ENCODE measurements at regions not wholly inside any gene's neighbourhood (a gene's known extent, or its start where the extent isn't known, plus 50 kb on each side); places are given as distances from the start of the nearest gene placed in this dataset.

DNA sequence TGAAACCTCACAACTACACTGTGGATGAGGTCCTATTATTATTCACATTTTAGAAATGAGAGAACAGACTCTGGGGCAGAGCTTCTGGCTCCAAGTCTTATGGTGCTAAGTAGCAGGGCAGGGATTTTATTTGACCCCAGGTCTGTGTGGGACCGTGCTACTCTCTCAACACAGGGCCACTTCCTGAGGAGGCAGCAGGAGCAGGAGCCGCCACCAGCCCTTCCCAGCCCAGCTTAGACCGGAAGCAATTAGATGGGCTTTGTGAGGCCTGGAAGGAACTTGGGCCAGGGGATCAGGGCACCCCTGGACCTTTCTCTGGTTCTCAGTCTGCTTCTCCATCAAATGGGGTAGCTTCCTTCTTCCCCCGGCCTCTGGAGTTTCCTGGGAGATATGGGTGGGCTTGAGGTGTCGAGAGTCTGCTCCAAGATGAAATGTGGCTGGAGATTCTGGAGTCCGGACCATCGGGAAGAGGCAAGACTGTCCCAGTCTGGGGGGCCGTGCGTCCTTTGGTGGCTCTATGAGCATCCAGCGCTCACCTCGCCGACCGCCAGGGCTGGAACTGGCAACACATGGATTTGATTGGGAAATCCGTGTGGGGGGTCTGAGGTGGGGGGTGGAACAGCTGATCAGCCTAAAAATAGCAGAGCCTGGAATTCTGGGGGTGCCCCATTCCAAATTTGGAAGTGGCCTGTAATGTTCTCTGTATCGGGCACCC lies 136.8 kb downstream of the FOXD2 start:
- peaks cover 8% of the 10 kb centered on the region for H3K4me1 ChIP-seq (replicated peaks; ENCODE audit: insufficient read depth)
- H3K4me2 ChIP-seq = no peak overlapping the region
- no peaks in the 10 kb centered on the region for H3K36me3 ChIP-seq (ENCODE audit: low read depth)
- ChIA-PET CTCF (no interaction called here), POLR2A (ENCODE audit: unreplicated experiment) (no interaction called here)
- no peak overlapping the region for H3K4me3 ChIP-seq
- no peaks in the 10 kb centered on the region for H3K9me3 ChIP-seq (ENCODE audit: insufficient read depth, low read depth)
- no peak overlapping the region for H3K27ac ChIP-seq
- H3K9me2 ChIP-seq (ENCODE audit: insufficient read depth) = no peaks in the 10 kb centered on the region
- intact Hi-C loops (cut with micrococcal nuclease; ENCODE audit: unreplicated experiment) = no loop called here
- no TSS peak for BruUV-seq (replicated peaks)
- no peaks in the 10 kb centered on the region for H3K27me3 ChIP-seq (ENCODE audit: insufficient read depth, low read depth)
- no peak for DNase-seq
- no peak overlapping the region for H2AFZ ChIP-seq
- TF ChIP-seq EZH2 (IDR thresholded peaks at IDR 0.05; ENCODE audit: low read depth) = no peak
- TF ChIP-seq, protein P1, sequence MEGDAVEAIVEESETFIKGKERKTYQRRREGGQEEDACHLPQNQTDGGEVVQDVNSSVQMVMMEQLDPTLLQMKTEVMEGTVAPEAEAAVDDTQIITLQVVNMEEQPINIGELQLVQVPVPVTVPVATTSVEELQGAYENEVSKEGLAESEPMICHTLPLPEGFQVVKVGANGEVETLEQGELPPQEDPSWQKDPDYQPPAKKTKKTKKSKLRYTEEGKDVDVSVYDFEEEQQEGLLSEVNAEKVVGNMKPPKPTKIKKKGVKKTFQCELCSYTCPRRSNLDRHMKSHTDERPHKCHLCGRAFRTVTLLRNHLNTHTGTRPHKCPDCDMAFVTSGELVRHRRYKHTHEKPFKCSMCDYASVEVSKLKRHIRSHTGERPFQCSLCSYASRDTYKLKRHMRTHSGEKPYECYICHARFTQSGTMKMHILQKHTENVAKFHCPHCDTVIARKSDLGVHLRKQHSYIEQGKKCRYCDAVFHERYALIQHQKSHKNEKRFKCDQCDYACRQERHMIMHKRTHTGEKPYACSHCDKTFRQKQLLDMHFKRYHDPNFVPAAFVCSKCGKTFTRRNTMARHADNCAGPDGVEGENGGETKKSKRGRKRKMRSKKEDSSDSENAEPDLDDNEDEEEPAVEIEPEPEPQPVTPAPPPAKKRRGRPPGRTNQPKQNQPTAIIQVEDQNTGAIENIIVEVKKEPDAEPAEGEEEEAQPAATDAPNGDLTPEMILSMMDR (conservative IDR thresholded peaks at IDR 0.05) = no peak
- H3F3A ChIP-seq (ENCODE audit: insufficient read depth, low read depth) = peaks cover 4% of the 10 kb centered on the region; the same call in 1 of the 2 replicates
- H3K79me2 ChIP-seq (ENCODE audit: low read depth) = no peaks in the 10 kb centered on the region
- H4K20me1 ChIP-seq (ENCODE audit: insufficient read depth) = no peaks in the 10 kb centered on the region

DNA sequence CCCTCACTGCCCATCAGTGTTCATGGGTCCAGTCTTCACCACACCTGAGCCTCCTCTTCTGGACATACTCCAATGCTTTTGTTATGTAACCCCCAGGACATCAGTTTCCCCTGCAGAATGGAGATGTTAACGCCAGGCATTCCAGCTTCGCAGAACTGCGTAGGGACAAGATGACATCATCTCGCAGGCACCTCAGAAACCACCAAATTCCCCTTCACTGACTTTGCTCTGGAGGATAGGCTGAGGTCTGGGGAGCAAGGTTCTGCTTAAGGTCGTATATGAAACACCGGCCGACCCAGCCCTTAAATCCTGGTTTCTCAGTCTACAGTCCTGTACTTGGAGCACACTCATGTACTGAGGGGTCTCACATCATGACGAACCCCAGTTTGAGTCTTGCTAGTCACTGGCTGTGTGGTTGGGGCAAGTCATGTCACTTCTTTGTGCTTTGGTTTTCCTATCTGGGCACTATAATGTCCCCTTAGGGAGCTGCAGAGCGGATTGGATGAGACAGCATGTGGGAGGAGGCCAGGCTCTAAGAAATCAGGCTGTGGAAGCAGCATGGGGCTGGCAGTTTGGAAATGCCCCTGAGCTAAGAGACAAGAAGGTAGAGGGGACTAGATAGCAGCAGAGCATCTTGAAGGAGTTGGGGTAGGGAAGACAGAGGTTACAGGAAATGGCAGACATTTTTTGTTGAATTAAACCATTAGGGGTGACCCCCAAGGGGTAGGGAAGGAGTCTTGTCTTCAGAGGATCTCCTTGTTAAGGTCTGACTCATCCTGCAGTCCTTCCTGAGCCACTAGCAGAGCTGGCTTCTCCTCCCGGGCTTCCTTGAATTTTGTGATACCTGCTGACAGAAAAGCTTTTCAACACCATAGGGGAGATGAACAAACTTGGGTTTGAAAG lies 138.3 kb downstream of the FOXD2 start:
- H3K79me2 ChIP-seq (ENCODE audit: low read depth) = no peaks in the 10 kb centered on the region
- H3K9me2 ChIP-seq (ENCODE audit: insufficient read depth) = no peaks in the 10 kb centered on the region
- ChIA-PET CTCF (no interaction called here), POLR2A (ENCODE audit: unreplicated experiment) (interaction anchor here (0.5 to 0.7 kb wide), 2 partner anchors 135 to 139 kb away, joined by 4 to 5 read pairs; no protein-coding TSS in a partner anchor)
- H4K20me1 ChIP-seq (ENCODE audit: insufficient read depth) = no peaks in the 10 kb centered on the region
- no peak overlapping the region for H3K27ac ChIP-seq
- no TSS peak for BruUV-seq (replicated peaks)
- H2AFZ ChIP-seq = no peak overlapping the region
- H3K27me3 ChIP-seq (ENCODE audit: insufficient read depth, low read depth) = no peaks in the 10 kb centered on the region
- H3K4me3 ChIP-seq = no peak overlapping the region
- intact Hi-C loops (cut with micrococcal nuclease; ENCODE audit: unreplicated experiment) = no loop called here
- H3K4me1 ChIP-seq (replicated peaks; ENCODE audit: insufficient read depth) = no peaks in the 10 kb centered on the region; the same call in 1 of the 2 replicates
- H3K9me3 ChIP-seq (ENCODE audit: insufficient read depth, low read depth) = no peaks in the 10 kb centered on the region
- DNase-seq = no peak
- no peak overlapping the region for H3K4me2 ChIP-seq
- no peak for TF ChIP-seq EZH2 (IDR thresholded peaks at IDR 0.05; ENCODE audit: low read depth)
- TF ChIP-seq, protein P1 (conservative IDR thresholded peaks at IDR 0.05) = no peak
- no peaks in the 10 kb centered on the region for H3F3A ChIP-seq (ENCODE audit: insufficient read depth, low read depth)
- no peaks in the 10 kb centered on the region for H3K36me3 ChIP-seq (ENCODE audit: low read depth)

DNA sequence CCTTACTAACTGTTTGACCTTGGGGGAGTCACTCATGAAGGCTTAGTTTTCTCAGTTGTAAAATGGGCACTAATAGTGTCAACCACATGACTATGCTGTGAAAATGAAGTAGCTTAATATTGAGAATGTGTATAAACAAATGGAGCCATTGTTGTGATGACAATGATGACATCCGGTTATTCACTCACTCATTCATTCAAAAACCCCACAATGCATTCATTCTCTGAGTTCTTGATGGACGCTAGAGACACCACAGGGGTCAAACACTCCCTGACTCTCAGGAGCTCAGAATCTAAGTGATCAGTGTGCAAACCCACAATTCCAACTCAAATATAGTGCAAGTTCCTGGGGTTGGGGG lies 138.9 kb downstream of the FOXD2 start:
- Histone ChIP-seq H4K20me1 (ENCODE audit: insufficient read depth) (no peaks in the 10 kb centered on the region), H3K4me3 (no peak overlapping the region), H3K27ac (no peak overlapping the region), H3K4me1 (replicated peaks; ENCODE audit: insufficient read depth) (no peaks in the 10 kb centered on the region; the same call in 1 of the 2 replicates), H3K27me3 (ENCODE audit: insufficient read depth, low read depth) (peaks cover 4% of the 10 kb centered on the region; the same call in 1 of the 2 replicates), H3K36me3 (ENCODE audit: low read depth) (no peaks in the 10 kb centered on the region), H3K9me2 (ENCODE audit: insufficient read depth) (no peaks in the 10 kb centered on the region), H3K4me2 (no peak overlapping the region), H2AFZ (no peak overlapping the region), H3F3A (ENCODE audit: insufficient read depth, low read depth) (no peaks in the 10 kb centered on the region), H3K9me3 (ENCODE audit: insufficient read depth, low read depth) (no peaks in the 10 kb centered on the region), H3K79me2 (ENCODE audit: low read depth) (no peaks in the 10 kb centered on the region)
- CTCF ChIA-PET = no interaction called here
- POLR2A ChIA-PET (ENCODE audit: unreplicated experiment) = interaction anchor here (0.7 kb wide), 1 partner anchor 139 kb away, joined by 5 read pairs; no protein-coding TSS in a partner anchor
- intact Hi-C loops (cut with micrococcal nuclease; ENCODE audit: unreplicated experiment) = no loop called here
- no TSS peak for BruUV-seq (replicated peaks)
- no peak for DNase-seq
- TF ChIP-seq, protein P1 (conservative IDR thresholded peaks at IDR 0.05) = no peak
- no peak for TF ChIP-seq EZH2 (IDR thresholded peaks at IDR 0.05; ENCODE audit: low read depth)
